ENCODE measurements at regions not wholly inside any gene's neighbourhood (a gene's known extent, or its start where the extent isn't known, plus 50 kb on each side); places are given as distances from the start of the nearest gene placed in this dataset.
"Not testable (repeated sequence)": the region's sequence is repeated elsewhere in the genome, so short reads cannot be mapped to it uniquely, and the experiment has no call there.

GRCh38 chr3:150357923-150358607 lies 50.0 kb upstream of the TSC22D2 start:
- no peak for DNase-seq (ENCODE audit: low spot score)

GRCh38 chr3:150357140-150357539 lies 51.0 kb upstream of the TSC22D2 start:
- DNase-seq (ENCODE audit: low spot score) = no peak

- no peak for DNase-seq (ENCODE audit: low spot score)
Observed at GRCh38 chr3:150355574-150355973, 52.5 kb upstream of the TSC22D2 start.

DNA sequence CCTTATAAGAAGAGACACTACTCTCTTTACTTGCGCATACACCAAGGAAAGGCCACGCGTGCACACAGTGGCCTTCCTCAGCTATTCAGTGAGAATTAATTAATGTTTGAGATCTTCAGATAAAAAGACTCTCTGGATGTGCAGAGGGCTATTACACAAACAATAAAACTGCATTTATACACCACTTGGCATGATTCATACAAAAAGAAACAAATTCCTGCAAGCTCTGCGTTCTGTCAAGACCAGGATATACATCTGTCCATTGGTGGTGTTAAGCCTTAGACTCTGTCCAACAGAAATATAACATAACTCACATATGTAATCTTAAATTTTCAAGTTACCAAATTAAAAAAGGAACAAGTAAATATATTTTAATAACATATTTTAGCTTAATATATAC lies 55.2 kb upstream of the TSC22D2 start:
- no peak for DNase-seq (ENCODE audit: low spot score)

DNA sequence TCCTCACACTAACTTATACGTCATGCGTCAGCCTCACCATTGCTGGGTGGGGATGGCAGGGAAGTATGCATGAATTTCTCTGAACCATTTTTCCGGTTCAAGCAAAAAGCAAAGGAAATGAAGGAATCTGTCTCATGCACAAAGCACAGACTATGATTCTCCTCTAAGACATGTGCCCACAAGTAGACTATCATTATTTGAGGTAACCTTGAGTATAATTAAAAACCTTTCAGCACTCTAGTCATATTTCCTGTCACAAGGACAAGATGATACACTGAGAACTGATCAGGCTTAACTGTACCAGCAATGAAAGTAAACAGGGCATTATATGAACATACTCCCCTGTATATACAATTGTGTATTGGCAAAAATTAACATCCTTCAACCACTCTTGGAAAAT lies 56.7 kb upstream of the TSC22D2 start:
- no peak for DNase-seq (ENCODE audit: low spot score)

DNA sequence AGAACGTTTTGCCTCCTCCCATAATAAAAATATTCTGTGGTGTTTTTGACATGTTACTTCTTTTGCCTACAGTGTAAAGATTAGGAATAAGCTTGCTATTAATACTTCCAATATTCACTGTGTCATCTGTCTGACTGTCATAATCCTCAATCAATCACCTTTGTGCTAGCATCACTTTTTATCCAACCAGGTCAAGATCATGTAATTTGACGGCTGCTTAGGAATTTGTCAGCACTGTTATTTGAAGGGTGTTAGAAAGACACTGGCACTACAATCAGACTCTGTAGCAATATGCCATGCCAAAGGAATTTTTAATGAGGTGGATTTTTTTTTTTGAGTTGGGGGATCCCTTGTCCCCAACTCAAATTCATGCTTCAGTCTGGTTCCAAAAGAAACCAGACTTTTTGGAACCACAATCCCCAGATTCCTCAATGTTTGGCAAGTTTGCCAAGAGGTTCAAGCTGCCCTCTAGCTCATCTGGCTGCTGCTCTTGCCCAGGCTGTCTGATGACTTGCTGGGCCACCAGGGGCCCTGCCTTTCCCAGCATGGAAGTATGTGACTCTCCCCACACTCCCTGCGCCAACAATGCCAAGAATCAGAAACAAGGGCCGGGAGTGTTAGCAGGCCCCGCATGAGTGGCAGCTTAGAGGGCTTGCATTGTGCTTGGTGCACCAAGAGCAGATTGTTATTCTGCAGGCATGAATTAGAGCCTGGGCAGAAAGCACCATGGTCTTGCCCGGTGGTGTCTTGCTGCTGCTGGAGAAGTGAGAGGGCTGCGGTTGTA lies 58.6 kb upstream of the TSC22D2 start:
- no peak for DNase-seq (ENCODE audit: low spot score)

DNA sequence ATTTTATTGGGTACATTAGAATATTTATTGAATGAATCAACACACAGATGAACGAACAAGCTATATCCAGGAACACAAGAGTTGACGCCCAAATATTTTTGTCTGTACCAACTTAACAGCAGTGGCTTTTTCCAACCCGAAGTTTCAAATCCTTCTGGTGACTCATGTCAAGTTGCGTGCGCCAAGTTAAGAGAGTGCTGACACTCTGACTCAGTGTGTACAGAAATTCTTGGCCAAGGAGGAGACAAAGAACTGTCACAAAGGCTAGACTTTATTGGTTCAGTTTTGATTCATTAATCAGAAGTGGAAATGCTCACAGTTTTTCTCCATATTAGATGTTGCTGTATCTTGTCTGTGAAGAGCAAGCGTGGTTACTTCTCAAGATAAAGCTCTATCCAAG lies 59.6 kb upstream of the TSC22D2 start:
- no peak for DNase-seq (ENCODE audit: low spot score)

- DNase-seq (ENCODE audit: low spot score) = no peak
Observed at GRCh38 chr3:150346981-150347863, 60.9 kb upstream of the TSC22D2 start.

GRCh38 chr3:150346266-150346665 lies 61.8 kb upstream of the TSC22D2 start:
- DNase-seq (ENCODE audit: low spot score) = no peak

- no peak for DNase-seq (ENCODE audit: low spot score)
Observed at GRCh38 chr3:150345021-150345538, 63.0 kb upstream of the TSC22D2 start.

DNA sequence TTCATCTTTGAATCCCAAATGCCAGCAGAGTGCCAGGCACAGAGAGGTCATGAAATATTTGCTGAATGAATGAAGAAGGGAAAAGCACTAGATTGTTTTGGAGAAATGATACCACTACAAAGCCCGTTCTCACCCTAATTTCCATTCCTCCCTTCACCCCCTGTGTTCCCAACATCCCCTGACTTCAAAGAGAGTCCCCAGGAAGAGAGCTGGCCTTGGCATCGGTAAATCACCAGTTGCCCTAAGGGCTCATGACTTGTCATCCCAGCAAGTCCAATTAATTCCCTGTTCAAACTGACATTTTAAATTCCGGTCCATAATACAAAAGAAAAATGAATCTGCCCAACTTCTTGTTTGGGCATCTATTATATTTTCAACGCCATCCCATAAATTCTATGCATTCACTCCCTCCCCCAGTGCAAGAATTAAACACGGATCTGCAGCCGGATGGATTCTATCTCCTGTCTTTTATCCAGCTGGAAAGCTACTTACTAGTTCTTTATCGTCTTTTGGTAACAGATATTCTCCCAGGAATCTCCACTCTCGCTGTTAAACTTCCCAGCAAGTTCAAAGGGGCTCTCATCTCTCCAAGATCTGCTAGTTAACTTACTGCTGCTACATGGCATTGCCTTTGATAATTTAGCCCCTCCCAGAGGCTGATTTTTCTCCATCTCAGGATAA lies 63.9 kb upstream of the TSC22D2 start:
- DNase-seq (ENCODE audit: low spot score) = no peak

- no peak for DNase-seq (ENCODE audit: low spot score)
Observed at GRCh38 chr3:150342896-150343467, 65.1 kb upstream of the TSC22D2 start.

DNA sequence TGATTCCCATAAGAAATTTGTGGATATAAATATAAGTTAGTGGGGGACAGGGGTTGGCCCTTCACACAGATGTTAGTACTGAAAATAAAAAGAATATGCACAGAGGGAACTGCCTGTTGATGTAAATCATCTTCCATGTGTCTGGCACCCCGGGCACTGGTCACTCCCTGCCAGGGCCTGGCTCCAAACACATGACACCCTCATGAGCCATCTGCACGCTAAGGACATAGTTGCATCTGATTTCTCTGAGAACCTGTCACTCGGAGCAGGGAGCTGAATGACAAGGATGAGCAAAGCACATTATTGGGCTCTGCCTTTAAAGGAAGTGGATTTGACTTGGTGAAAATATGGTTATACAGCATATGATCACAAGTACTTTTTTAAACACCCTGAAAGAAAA lies 66.2 kb upstream of the TSC22D2 start:
- DNase-seq (ENCODE audit: low spot score) = no peak

DNA sequence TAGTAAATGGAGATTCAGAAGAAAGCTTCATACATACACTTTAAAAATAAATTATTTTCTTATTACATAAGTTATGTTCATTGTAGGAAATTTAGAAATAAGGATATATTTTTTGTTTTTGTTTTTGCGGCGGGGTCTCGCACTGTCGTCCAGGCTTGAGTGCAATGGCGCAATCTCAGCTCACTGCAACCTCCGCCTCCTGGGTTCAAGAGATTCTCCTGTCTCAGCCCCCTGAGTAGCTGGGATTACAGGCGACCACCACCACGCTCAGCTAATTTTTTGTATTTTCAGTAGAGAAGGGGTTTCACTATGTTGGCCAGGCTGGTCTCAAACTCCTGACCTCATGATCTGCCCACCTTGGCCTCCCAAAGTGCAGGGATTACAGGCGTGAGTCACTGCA lies 71.7 kb upstream of the TSC22D2 start:
- DNase-seq (ENCODE audit: low spot score) = not testable (repeated sequence)

DNA sequence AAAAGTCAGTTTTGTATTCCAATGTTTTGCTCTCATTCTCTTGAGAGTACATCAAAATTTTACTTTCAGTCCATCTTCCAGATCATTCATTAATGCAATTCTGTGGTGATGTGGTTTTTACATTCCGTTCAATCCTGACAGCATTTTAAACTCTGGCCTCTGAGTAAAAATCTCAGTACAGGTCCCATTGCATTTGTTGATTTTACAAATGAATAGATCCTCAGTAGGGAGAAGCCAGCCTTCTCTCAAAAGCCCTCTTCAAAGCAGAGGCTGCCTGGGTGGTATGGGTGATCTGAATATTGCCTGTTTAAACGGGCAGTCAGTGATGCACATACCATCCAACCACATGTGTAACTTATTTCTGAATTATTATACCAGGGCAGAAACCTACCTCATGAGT lies 72.5 kb upstream of the TSC22D2 start:
- DNase-seq (ENCODE audit: low spot score) = no peak

DNA sequence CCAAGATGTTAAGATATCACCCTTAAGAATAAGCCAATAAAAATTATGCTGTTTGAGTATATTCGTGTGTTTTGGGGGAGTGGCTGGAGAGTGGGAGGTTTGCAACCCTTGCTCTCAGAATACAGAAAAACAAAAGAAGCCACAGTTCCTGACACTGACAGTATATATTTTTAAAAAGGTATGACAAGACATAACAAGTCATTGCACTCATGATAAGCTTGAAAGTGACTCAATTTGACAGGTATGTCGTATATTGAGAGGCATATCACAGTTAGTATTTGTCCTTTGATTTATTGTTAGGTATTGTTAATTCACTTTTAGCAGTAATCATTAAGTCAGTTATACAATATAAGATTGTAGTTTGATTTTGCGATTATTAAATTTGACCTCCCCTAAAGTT lies 73.1 kb upstream of the TSC22D2 start:
- DNase-seq (ENCODE audit: low spot score) = no peak

- DNase-seq (ENCODE audit: low spot score) = no peak
Observed at GRCh38 chr3:150333477-150333876, 74.6 kb upstream of the TSC22D2 start.

DNA sequence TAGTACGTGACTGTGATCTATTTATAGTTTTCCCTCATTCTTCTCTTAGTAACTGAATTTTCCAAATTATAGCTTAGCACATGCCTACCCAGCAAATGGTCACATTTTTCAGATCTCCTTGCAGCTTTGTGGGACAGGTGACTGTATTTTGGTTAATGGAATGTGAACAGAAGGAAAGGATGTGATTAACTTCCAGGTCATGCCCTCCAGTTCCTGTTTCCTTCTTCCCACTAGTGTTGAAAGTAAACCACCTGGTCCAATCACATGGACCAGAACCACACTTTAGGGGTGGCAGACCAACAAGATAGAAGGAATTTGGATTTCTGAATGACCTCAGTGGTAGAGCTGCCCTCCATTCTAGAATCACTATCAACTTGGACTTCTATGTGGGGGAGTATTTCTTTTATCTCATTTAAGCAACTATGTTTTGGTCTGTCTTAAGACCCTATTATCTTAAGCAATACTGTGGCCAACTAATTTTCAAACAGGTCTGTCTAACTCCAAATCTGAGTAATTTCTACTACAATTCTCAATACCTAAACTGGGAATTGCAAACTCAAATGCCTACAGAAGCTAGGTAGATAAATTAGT lies 76.0 kb upstream of the TSC22D2 start:
- no peak for DNase-seq (ENCODE audit: low spot score)

- DNase-seq (ENCODE audit: low spot score) = no peak
Observed at GRCh38 chr3:150330872-150331271, 77.2 kb upstream of the TSC22D2 start.

- DNase-seq (ENCODE audit: low spot score) = no peak
Observed at GRCh38 chr3:150330174-150330573, 77.9 kb upstream of the TSC22D2 start.

DNA sequence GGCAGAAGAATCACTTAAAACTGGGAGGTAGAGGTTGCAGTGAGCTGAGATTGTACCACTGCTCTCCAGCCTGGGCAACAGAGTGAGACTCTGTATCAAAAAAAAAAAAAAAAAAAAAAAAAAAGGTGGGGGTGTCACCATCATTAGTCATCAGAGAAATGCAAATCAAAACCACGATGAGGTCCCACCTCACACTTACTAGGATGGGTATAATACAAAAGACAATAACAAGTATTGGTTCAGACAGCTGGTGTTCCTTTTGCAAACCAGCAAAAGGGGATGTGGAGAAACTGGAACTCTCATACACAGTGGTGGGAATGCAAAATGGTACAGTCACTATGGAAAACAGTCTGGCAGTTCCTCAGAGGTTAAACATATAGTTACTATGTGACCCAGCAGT lies 78.7 kb upstream of the TSC22D2 start:
- no peak for DNase-seq (ENCODE audit: low spot score)

Measured in CD4-positive, alpha-beta T cell treated with Interleukin-15 for 4 hours (primary cell).